HG03175 (cell line): ENCODE measurements at regions not wholly inside any gene's neighbourhood (a gene's known extent, or its start where the extent isn't known, plus 50 kb on each side); places are given as distances from the start of the nearest gene placed in this dataset.
"Not testable (repeated sequence)": the region's sequence is repeated elsewhere in the genome, so short reads cannot be mapped to it uniquely, and the experiment has no call there.

Source experiments
- ATAC-seq: cut with Tn5 transposase; IDR thresholded peaks from one replicate; pipeline ENCODE4 v1.9.1; 2021; ENCODE audit warnings: mild to moderate bottlenecking, moderate library complexity; ENCODE audit not compliant: unreplicated experiment

GRCh38 chr10:23927576-23928325 lies 281.2 kb upstream of the KIAA1217 start:
- ATAC-seq, result no peak

- not testable (repeated sequence) for ATAC-seq
Measured at GRCh38 chr10:23934023-23934422, 274.9 kb upstream of the KIAA1217 start.

DNA sequence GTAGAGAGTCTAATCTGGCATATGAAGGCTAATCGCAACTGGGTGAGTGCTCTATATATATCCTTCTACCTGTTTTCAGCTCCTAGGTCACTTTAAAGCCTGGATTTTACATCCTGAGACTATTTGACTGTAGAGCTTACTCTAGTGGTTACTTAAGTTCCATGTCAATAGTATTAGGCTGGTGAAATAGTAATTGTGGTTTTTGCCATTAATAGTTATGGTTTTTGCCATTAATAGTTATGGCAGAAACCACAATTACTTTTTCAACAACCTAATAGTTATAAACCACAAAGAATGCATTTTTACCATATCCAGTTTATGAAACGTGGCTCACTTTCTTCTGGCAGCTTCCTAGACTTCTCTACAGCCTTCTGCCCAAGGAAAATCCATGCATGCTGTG lies 263.1 kb upstream of the KIAA1217 start:
- no peak for ATAC-seq

GRCh38 chr10:23951841-23952240 lies 257.1 kb upstream of the KIAA1217 start:
- ATAC-seq, result no peak

- no peak for ATAC-seq
Measured at GRCh38 chr10:23955456-23956225, 253.3 kb upstream of the KIAA1217 start.

GRCh38 chr10:23965123-23965522 lies 243.8 kb upstream of the KIAA1217 start:
- ATAC-seq, result no peak

DNA sequence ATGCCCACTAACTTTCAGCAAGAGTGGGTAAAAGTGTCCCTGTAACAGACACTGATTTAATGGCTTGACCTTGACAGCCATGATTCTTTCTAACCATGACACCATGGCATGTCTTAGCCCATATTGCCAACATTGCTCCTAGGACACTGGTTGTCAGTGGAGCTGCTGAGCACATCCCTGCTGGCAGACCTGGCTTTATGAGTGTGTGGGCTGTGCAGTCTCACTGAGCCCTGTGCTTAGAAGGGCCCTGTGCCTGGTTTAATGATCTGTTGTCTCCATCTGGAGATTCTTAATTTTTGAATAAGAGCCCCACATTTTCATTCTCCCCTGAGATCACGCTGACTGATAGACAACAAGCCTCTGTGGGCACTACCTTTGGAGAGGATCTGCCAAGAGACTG lies 243.1 kb upstream of the KIAA1217 start:
- ATAC-seq, result no peak

GRCh38 chr10:23966504-23967051 lies 242.4 kb upstream of the KIAA1217 start:
- no peak for ATAC-seq

DNA sequence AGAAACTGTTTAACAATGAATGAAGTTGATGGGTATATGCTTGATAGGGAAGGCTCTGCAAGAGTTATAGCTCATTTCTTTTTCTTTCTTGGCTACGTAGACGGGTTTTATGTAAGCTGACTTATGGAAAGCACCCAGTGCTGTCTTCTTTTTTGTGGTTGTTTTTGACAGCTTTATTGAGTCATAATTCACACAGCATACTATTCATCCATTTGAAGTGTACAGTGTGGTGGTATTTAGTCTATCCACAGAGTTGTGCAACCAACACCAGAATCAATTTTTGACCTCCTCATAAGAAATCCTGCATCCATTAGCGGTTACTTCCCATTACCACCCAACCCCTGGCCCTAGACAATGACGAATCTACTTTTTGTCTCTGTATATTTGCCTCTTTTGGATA lies 240.6 kb upstream of the KIAA1217 start:
- ATAC-seq, result no peak

DNA sequence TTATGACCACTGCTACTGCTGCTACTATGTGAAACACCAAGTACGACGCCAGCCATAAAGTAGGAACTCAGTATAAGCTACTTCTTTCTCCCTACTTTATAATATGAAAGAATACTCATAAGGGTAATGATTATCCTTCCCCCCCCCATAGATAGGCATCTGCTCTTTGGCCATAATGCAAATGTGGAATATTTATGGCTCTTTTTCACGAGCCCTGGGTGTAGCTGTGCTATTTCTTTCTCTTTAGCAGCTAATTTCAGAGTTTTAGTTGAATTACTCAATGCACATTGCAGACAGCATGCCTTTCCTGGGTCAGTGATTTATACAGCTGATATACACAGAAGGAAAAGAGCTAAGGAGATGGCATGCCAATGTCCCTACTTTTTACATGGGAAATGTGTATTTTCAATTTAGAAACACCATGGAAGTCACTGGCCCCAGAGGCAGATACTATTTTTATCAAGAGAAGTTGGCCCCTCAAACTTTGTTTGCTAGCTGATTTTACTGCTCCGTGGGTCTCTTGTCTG lies 234.1 kb upstream of the KIAA1217 start:
- no peak for ATAC-seq

GRCh38 chr10:23975431-23975830 lies 233.5 kb upstream of the KIAA1217 start:
- no peak for ATAC-seq

GRCh38 chr10:23976275-23976674 lies 232.7 kb upstream of the KIAA1217 start:
- no peak for ATAC-seq

GRCh38 chr10:23978317-23978716 lies 230.6 kb upstream of the KIAA1217 start:
- no peak for ATAC-seq

DNA sequence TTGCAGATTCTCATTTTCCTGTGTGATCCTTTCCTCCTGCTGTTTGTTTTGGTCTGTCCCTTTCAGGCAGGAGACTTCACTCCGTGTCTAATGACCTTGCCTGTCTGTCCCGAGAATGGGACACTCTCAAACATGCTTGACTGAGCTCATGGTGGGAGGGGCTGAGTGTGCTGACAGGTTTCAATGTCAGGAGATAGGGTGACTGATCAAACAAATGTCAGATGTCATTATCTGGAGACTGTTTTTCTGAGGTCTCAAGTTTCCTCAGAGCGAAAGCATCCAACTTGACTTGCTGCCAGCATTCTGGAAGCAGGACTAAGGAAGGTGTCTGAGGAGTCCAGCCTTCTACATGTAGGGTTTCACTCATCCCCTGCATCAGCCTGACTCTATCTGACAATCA lies 228.8 kb upstream of the KIAA1217 start:
- ATAC-seq, result no peak

- no peak for ATAC-seq
Measured at GRCh38 chr10:23981520-23982309, 227.2 kb upstream of the KIAA1217 start.

DNA sequence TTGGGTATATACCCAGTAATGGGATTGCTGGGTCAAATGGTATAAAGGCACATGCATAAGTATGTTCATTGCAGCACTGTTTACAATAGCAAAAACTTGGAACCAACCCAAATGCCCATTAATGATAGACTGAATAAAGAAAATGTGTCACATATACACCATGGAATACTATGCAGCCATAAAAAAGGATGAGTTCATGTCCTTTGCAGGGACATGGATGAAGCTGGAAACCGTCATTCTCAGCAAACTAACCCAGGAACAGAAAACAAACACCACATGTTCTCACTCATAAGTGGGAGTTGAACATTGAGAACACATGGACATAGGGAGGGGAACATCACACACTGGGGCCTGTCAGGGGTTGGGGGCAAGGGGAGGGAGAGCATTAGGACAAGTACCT lies 224.5 kb upstream of the KIAA1217 start:
- not testable (repeated sequence) for ATAC-seq

GRCh38 chr10:23988006-23988405 lies 220.9 kb upstream of the KIAA1217 start:
- no peak for ATAC-seq

GRCh38 chr10:23994459-23995046 lies 214.4 kb upstream of the KIAA1217 start:
- peak; percentile 67 for ATAC-seq

DNA sequence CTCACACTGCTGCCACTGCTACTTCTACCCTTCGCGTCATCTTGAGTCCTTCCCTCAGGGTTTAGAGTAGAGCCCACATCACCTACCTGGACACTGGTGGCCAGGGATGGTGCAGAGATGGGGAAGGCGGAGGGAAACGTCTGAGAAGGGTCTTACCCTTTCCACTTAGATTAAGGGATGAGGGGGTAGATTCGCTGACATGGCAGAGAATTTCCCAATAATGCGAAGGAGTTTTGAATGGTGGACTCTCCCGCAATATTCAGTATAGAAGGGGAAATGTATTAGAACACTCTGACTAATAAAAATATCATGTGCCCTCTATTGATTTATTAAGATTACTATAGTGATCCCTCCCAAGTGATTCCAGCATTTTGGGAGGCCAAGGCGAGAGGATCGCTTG lies 209.5 kb upstream of the KIAA1217 start:
- no peak for ATAC-seq

- ATAC-seq, result no peak
Measured at GRCh38 chr10:24000271-24000813, 208.6 kb upstream of the KIAA1217 start.
